Loucy (cell line): ENCODE measurements at regions not wholly inside any gene's neighbourhood (a gene's known extent, or its start where the extent isn't known, plus 50 kb on each side); places are given as distances from the start of the nearest gene placed in this dataset.

Source experiments
- H2AFZ ChIP-seq: fragments of 200-600 bp; sonication (generic); 2 replicates; pipeline ENCODE4 v1.6.0; 2016; ENCODE audit warnings: antibody characterized with exemption, mild to moderate bottlenecking, low read length, moderate library complexity
- H3F3A ChIP-seq: fragments of 200-600 bp; 2 replicates; pipeline ENCODE4 v1.6.0; 2016; ENCODE audit warnings: antibody characterized with exemption, low read depth, mild to moderate bottlenecking
- H3K27me3 ChIP-seq: fragments of 200-600 bp; sonication (generic); 2 replicates; pipeline ENCODE4 v1.6.1; 2014; ENCODE audit warnings: low read length, mild to moderate bottlenecking; ENCODE audit not compliant: insufficient read depth, poor library complexity, severe bottlenecking
- H3K36me3 ChIP-seq: fragments of 200-600 bp; sonication (generic); 2 replicates; pipeline ENCODE4 v1.6.1; 2016; ENCODE audit warnings: low read length; ENCODE audit not compliant: insufficient read depth
- H3K4me1 ChIP-seq: fragments of 200-600 bp; sonication (generic); 2 replicates; pipeline ENCODE4 v1.5.1; 2014; ENCODE audit warnings: low read length, mild to moderate bottlenecking; ENCODE audit not compliant: insufficient read depth, poor library complexity, severe bottlenecking
- H3K4me2 ChIP-seq: fragments of 200-600 bp; sonication (generic); 2 replicates; pipeline ENCODE4 v1.6.0; 2014; ENCODE audit warnings: antibody characterized with exemption, low read length, low read depth, mild to moderate bottlenecking; ENCODE audit not compliant: poor library complexity, severe bottlenecking
- H3K4me3 ChIP-seq: fragments of 200-600 bp; sonication (generic); 2 replicates; pipeline ENCODE4 v1.5.1; 2014; ENCODE audit warnings: low read length, mild to moderate bottlenecking, mixed read lengths; ENCODE audit not compliant: poor library complexity, severe bottlenecking
- H3K79me2 ChIP-seq: fragments of 200-600 bp; sonication (generic); 2 replicates; pipeline ENCODE4 v1.6.1; 2014; ENCODE audit warnings: low read length; ENCODE audit not compliant: insufficient read depth
- H3K9ac ChIP-seq: fragments of 200-600 bp; sonication (generic); 2 replicates; pipeline ENCODE4 v1.6.0; 2014; ENCODE audit warnings: mild to moderate bottlenecking, low read depth, low read length, moderate library complexity; ENCODE audit not compliant: poor library complexity, severe bottlenecking
- H3K9me2 ChIP-seq: fragments of 200-600 bp; sonication (generic); replicated peaks from 2 replicates; pipeline ENCODE4 v1.6.1; 2016; ENCODE audit warnings: low read depth, low read length, mixed read lengths
- H3K9me3 ChIP-seq: fragments of 200-600 bp; sonication (generic); 2 replicates; pipeline ENCODE4 v1.6.1; 2014; ENCODE audit warnings: mild to moderate bottlenecking, antibody characterized with exemption, low read length, low read depth; ENCODE audit not compliant: insufficient read depth
- H4K20me1 ChIP-seq: fragments of 200-600 bp; sonication (generic); 2 replicates; pipeline ENCODE4 v1.6.0; 2014; ENCODE audit warnings: antibody characterized with exemption, low read length, mild to moderate bottlenecking; ENCODE audit not compliant: insufficient read depth, poor library complexity, severe bottlenecking
- CTCF ChIP-seq: fragments of 200-600 bp; sonication (generic); conservative IDR thresholded peaks from 2 replicates; pipeline ENCODE4 v1.5.1; 2014; ENCODE audit warnings: mild to moderate bottlenecking, antibody characterized with exemption, low read length
- EZH2phosphoT487 ChIP-seq: fragments of 200-600 bp; IDR thresholded peaks from 2 replicates; pipeline ENCODE4 v1.6.1; 2018; ENCODE audit warnings: antibody characterized with exemption, mild to moderate bottlenecking, moderate library complexity, borderline replicate concordance

GRCh38 chr9:23467276-23467675 is 358.8 kb downstream of the ELAVL2 start:
- H3K9me3 ChIP-seq: no peaks in the 10 kb centered on the region
- H3K4me2 ChIP-seq: no peak overlapping the region
- no peaks in the 10 kb centered on the region for H3K27me3 ChIP-seq
- TF ChIP-seq CTCF: no peak
- TF ChIP-seq EZH2phosphoT487: no peak
- no peaks in the 10 kb centered on the region for H3F3A ChIP-seq
- H2AFZ ChIP-seq: no peak overlapping the region
- no peaks in the 10 kb centered on the region for H4K20me1 ChIP-seq
- no peaks in the 10 kb centered on the region for H3K4me1 ChIP-seq
- no peaks in the 10 kb centered on the region for H3K79me2 ChIP-seq
- no peak overlapping the region for H3K9ac ChIP-seq
- no peaks in the 10 kb centered on the region for H3K36me3 ChIP-seq
- no peaks in the 10 kb centered on the region for H3K9me2 ChIP-seq
- no peak overlapping the region for H3K4me3 ChIP-seq

GRCh38 chr9:23477908-23478307 is 348.1 kb downstream of the ELAVL2 start:
- H3F3A ChIP-seq: no peaks in the 10 kb centered on the region
- H3K27me3 ChIP-seq: no peaks in the 10 kb centered on the region
- no peaks in the 10 kb centered on the region for H3K9me2 ChIP-seq
- H3K4me2 ChIP-seq: no peak overlapping the region
- no peak overlapping the region for H2AFZ ChIP-seq
- no peaks in the 10 kb centered on the region for H3K36me3 ChIP-seq
- H3K79me2 ChIP-seq: no peaks in the 10 kb centered on the region
- no peaks in the 10 kb centered on the region for H3K4me1 ChIP-seq
- H3K9me3 ChIP-seq: no peaks in the 10 kb centered on the region
- no peak overlapping the region for H3K9ac ChIP-seq
- H3K4me3 ChIP-seq: no peak overlapping the region
- TF ChIP-seq CTCF (no peak), EZH2phosphoT487 (no peak)
- H4K20me1 ChIP-seq: no peaks in the 10 kb centered on the region

GRCh38 chr9:23483566-23483965 is 342.5 kb downstream of the ELAVL2 start:
- no peaks in the 10 kb centered on the region for H4K20me1 ChIP-seq
- TF ChIP-seq EZH2phosphoT487 (no peak), CTCF (no peak)
- H3K36me3 ChIP-seq: no peaks in the 10 kb centered on the region
- no peak overlapping the region for H3K4me2 ChIP-seq
- no peak overlapping the region for H2AFZ ChIP-seq
- H3K79me2 ChIP-seq: no peaks in the 10 kb centered on the region
- no peaks in the 10 kb centered on the region for H3K9me2 ChIP-seq
- no peaks in the 10 kb centered on the region for H3K9me3 ChIP-seq
- H3K4me3 ChIP-seq: no peak overlapping the region
- no peaks in the 10 kb centered on the region for H3F3A ChIP-seq
- H3K27me3 ChIP-seq: no peaks in the 10 kb centered on the region
- H3K4me1 ChIP-seq: no peaks in the 10 kb centered on the region
- no peak overlapping the region for H3K9ac ChIP-seq
